CD1c-positive myeloid dendritic cell (primary cell): ENCODE measurements at regions not wholly inside any gene's neighbourhood (a gene's known extent, or its start where the extent isn't known, plus 50 kb on each side); places are given as distances from the start of the nearest gene placed in this dataset.
"Not testable (repeated sequence)": the region's sequence is repeated elsewhere in the genome, so short reads cannot be mapped to it uniquely, and the experiment has no call there.

Source experiments
- DNase-seq: peaks from one replicate; pipeline ENCODE4 v3.0.0-alpha.2; 2016; ENCODE audit errors: extremely low spot score

GRCh38 chr6:25160134-25160533 is 119.0 kb upstream of the CARMIL1 start:
- not testable (repeated sequence) for DNase-seq

GRCh38 chr6:25165177-25165576 is 114.0 kb upstream of the CARMIL1 start:
- DNase-seq, result no peak

GRCh38 chr6:25165800-25166199 is 113.4 kb upstream of the CARMIL1 start:
- no peak for DNase-seq

- DNase-seq, result no peak
Observed at GRCh38 chr6:25166955-25167748, 112.0 kb upstream of the CARMIL1 start.

GRCh38 chr6:25167961-25168360 is 111.2 kb upstream of the CARMIL1 start:
- DNase-seq, result peak; percentile 47

- no peak for DNase-seq
Observed at GRCh38 chr6:25168637-25169036, 110.5 kb upstream of the CARMIL1 start.

- no peak for DNase-seq
Observed at GRCh38 chr6:25169553-25169952, 109.6 kb upstream of the CARMIL1 start.

- DNase-seq, result no peak
Observed at GRCh38 chr6:25169961-25170360, 109.2 kb upstream of the CARMIL1 start.

GRCh38 chr6:25170640-25171039 is 108.5 kb upstream of the CARMIL1 start:
- no peak for DNase-seq

GRCh38 chr6:25171301-25171700 is 107.9 kb upstream of the CARMIL1 start:
- DNase-seq, result no peak

GRCh38 chr6:25172819-25173218 is 106.4 kb upstream of the CARMIL1 start:
- no peak for DNase-seq

GRCh38 chr6:25173246-25173645 is 105.9 kb upstream of the CARMIL1 start:
- no peak for DNase-seq

- DNase-seq, result peak; percentile 64
Observed at GRCh38 chr6:25173951-25174474, 105.2 kb upstream of the CARMIL1 start.

- no peak for DNase-seq
Observed at GRCh38 chr6:25174678-25175077, 104.5 kb upstream of the CARMIL1 start.

- DNase-seq, result peak; percentile 48
Observed at GRCh38 chr6:25175196-25175595, 104.0 kb upstream of the CARMIL1 start.

- DNase-seq, result no peak
Observed at GRCh38 chr6:25175681-25176080, 103.5 kb upstream of the CARMIL1 start.

- DNase-seq, result no peak
Observed at GRCh38 chr6:25176466-25176865, 102.7 kb upstream of the CARMIL1 start.

- no peak for DNase-seq
Observed at GRCh38 chr6:25177500-25178028, 101.6 kb upstream of the CARMIL1 start.

GRCh38 chr6:25178336-25179035 is 100.7 kb upstream of the CARMIL1 start:
- DNase-seq, result no peak

- peak; percentile 23 for DNase-seq
Observed at GRCh38 chr6:25179051-25179778, 100.0 kb upstream of the CARMIL1 start.

- DNase-seq, result no peak
Observed at GRCh38 chr6:25180630-25181349, 98.4 kb upstream of the CARMIL1 start.
